ENCODE measurements at regions not wholly inside any gene's neighbourhood (a gene's known extent, or its start where the extent isn't known, plus 50 kb on each side); places are given as distances from the start of the nearest gene placed in this dataset.

- H3K27ac ChIP-seq, result no peak overlapping the region
- no peak for TF ChIP-seq CTCF (conservative IDR thresholded peaks at IDR 0.05)
Observed at GRCh38 chr1:184153731-184154130, 102.2 kb downstream of the TSEN15 start.

- no peak overlapping the region for H3K27ac ChIP-seq
- TF ChIP-seq CTCF (conservative IDR thresholded peaks at IDR 0.05), result no peak
Observed at GRCh38 chr1:184156521-184157393, 105.2 kb downstream of the TSEN15 start.

- TF ChIP-seq CTCF (conservative IDR thresholded peaks at IDR 0.05), result no peak
- no peak overlapping the region for H3K27ac ChIP-seq
Observed at GRCh38 chr1:184157394-184157742, 105.8 kb downstream of the TSEN15 start.

GRCh38 chr1:184158896-184159681 lies 107.6 kb downstream of the TSEN15 start:
- TF ChIP-seq CTCF (conservative IDR thresholded peaks at IDR 0.05), result no peak
- H3K27ac ChIP-seq, result no peak overlapping the region

- no peak overlapping the region for H3K27ac ChIP-seq
- TF ChIP-seq CTCF (conservative IDR thresholded peaks at IDR 0.05), result no peak
Observed at GRCh38 chr1:184160236-184160635, 108.7 kb downstream of the TSEN15 start.

- no peak for TF ChIP-seq CTCF (conservative IDR thresholded peaks at IDR 0.05)
- H3K27ac ChIP-seq, result no peak overlapping the region
Observed at GRCh38 chr1:184161071-184161698, 109.7 kb downstream of the TSEN15 start.

GRCh38 chr1:184162281-184162680 lies 110.8 kb downstream of the TSEN15 start:
- no peak for TF ChIP-seq CTCF (conservative IDR thresholded peaks at IDR 0.05)

More at GRCh38 chr1:184162281-184162680, 110.8 kb downstream of the TSEN15 start:
- no peak overlapping the region for H3K27ac ChIP-seq

All from VCaP (cell line).